ENCODE measurements at regions not wholly inside any gene's neighbourhood (a gene's known extent, or its start where the extent isn't known, plus 50 kb on each side); places are given as distances from the start of the nearest gene placed in this dataset.

DNA sequence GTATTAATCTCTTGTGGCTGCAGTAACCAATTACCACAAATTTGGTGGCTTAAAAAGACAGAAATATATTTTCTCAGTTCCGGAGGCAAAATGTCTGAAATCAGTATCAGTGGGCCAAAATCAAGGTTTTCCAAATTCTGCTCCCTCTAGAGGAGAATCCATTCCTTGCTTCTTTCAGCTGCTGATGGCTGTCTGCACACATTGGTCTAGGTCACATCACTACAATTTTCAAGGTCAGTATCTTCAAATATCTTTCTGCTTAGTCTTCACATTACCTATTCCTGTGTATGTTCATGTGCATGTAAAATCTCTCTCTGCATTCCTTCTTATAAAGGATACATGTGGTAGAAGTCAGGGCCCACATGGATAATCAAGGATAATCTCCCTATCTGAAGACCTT lies 999.4 kb downstream of the KCNT2 start:
- no peak overlapping the region for H3K9ac ChIP-seq (ENCODE audit: low read depth, low read length, poor library complexity, severe bottlenecking)
- no peaks in the 10 kb centered on the region for H3K79me2 ChIP-seq (ENCODE audit: insufficient read depth, low read length)
- H3F3A ChIP-seq (ENCODE audit: low read depth), result no peaks in the 10 kb centered on the region
- no peaks in the 10 kb centered on the region for H3K9me3 ChIP-seq (ENCODE audit: insufficient read depth, low read depth, low read length)
- H3K4me3 ChIP-seq (ENCODE audit: low read length, poor library complexity, severe bottlenecking), result no peak overlapping the region
- no peak overlapping the region for H2AFZ ChIP-seq (ENCODE audit: low read length)
- no peaks in the 10 kb centered on the region for H4K20me1 ChIP-seq (ENCODE audit: insufficient read depth, low read length, poor library complexity, severe bottlenecking)
- no peak overlapping the region for H3K4me2 ChIP-seq (ENCODE audit: low read depth, low read length, poor library complexity, severe bottlenecking)
- no peaks in the 10 kb centered on the region for H3K27me3 ChIP-seq (ENCODE audit: insufficient read depth, low read length, poor library complexity, severe bottlenecking)
- H3K36me3 ChIP-seq (ENCODE audit: insufficient read depth, low read length), result no peaks in the 10 kb centered on the region
- TF ChIP-seq EZH2phosphoT487 (IDR thresholded peaks at IDR 0.05; ENCODE audit: borderline replicate concordance), result no peak
- TF ChIP-seq, protein P1, sequence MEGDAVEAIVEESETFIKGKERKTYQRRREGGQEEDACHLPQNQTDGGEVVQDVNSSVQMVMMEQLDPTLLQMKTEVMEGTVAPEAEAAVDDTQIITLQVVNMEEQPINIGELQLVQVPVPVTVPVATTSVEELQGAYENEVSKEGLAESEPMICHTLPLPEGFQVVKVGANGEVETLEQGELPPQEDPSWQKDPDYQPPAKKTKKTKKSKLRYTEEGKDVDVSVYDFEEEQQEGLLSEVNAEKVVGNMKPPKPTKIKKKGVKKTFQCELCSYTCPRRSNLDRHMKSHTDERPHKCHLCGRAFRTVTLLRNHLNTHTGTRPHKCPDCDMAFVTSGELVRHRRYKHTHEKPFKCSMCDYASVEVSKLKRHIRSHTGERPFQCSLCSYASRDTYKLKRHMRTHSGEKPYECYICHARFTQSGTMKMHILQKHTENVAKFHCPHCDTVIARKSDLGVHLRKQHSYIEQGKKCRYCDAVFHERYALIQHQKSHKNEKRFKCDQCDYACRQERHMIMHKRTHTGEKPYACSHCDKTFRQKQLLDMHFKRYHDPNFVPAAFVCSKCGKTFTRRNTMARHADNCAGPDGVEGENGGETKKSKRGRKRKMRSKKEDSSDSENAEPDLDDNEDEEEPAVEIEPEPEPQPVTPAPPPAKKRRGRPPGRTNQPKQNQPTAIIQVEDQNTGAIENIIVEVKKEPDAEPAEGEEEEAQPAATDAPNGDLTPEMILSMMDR (conservative IDR thresholded peaks at IDR 0.05; ENCODE audit: low read length), result no peak
- H3K4me1 ChIP-seq (ENCODE audit: insufficient read depth, low read length, poor library complexity, severe bottlenecking), result no peaks in the 10 kb centered on the region
- H3K9me2 ChIP-seq (replicated peaks; ENCODE audit: low read depth, low read length), result no peaks in the 10 kb centered on the region

DNA sequence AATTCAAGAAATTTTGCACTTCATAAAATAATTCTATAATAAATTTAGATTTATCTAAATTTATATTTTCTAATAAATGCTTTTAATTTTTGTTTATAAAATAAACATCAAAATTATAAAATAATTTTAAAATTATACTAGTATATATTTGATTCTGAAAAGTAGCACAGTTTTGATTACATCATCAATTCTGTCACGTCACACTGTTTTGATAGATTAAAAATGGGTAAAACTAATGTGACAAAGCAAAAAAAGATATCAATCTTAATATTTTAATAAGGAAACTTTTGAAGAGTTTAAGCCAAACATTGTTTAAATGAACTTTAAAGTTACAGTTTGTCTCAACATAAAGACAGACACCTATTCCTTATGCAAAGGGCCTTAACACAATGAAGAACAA lies 1001.8 kb downstream of the KCNT2 start:
- H3K9me3 ChIP-seq (ENCODE audit: insufficient read depth, low read depth, low read length), result no peaks in the 10 kb centered on the region
- no peaks in the 10 kb centered on the region for H3K79me2 ChIP-seq (ENCODE audit: insufficient read depth, low read length)
- no peaks in the 10 kb centered on the region for H3K4me1 ChIP-seq (ENCODE audit: insufficient read depth, low read length, poor library complexity, severe bottlenecking)
- no peak overlapping the region for H3K9ac ChIP-seq (ENCODE audit: low read depth, low read length, poor library complexity, severe bottlenecking)
- TF ChIP-seq EZH2phosphoT487 (IDR thresholded peaks at IDR 0.05; ENCODE audit: borderline replicate concordance), result no peak
- TF ChIP-seq, protein P1 (conservative IDR thresholded peaks at IDR 0.05; ENCODE audit: low read length), result no peak
- no peaks in the 10 kb centered on the region for H3K27me3 ChIP-seq (ENCODE audit: insufficient read depth, low read length, poor library complexity, severe bottlenecking)
- H3K4me2 ChIP-seq (ENCODE audit: low read depth, low read length, poor library complexity, severe bottlenecking), result no peak overlapping the region
- H3K36me3 ChIP-seq (ENCODE audit: insufficient read depth, low read length), result no peaks in the 10 kb centered on the region
- H2AFZ ChIP-seq (ENCODE audit: low read length), result no peak overlapping the region
- H3F3A ChIP-seq (ENCODE audit: low read depth), result no peaks in the 10 kb centered on the region
- no peaks in the 10 kb centered on the region for H3K9me2 ChIP-seq (replicated peaks; ENCODE audit: low read depth, low read length)
- H4K20me1 ChIP-seq (ENCODE audit: insufficient read depth, low read length, poor library complexity, severe bottlenecking), result no peaks in the 10 kb centered on the region
- H3K4me3 ChIP-seq (ENCODE audit: low read length, poor library complexity, severe bottlenecking), result no peak overlapping the region

DNA sequence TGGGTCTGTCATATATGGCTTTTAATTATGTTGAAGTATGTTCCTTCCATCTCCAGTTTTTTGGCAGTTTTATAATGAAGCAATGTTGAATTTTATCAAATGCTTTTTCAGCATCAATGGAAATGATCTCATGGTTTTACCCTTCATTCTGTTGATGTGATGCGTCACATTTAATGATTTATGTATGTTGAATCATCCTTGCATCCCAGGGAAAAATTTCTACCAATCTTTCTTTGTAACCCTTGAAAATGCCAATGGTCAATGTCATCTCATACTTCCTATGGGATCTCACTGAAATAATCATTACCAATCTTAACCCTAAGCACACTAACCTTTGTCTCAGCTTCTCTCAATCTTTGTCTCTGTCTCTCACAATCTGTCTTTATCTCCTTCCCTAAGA lies 1004.0 kb downstream of the KCNT2 start:
- Histone ChIP-seq H3K9ac (ENCODE audit: low read depth, low read length, poor library complexity, severe bottlenecking) (no peak overlapping the region), H3K9me2 (replicated peaks; ENCODE audit: low read depth, low read length) (no peaks in the 10 kb centered on the region), H2AFZ (ENCODE audit: low read length) (no peak overlapping the region), H3F3A (ENCODE audit: low read depth) (no peaks in the 10 kb centered on the region), H3K4me3 (ENCODE audit: low read length, poor library complexity, severe bottlenecking) (no peak overlapping the region), H3K4me1 (ENCODE audit: insufficient read depth, low read length, poor library complexity, severe bottlenecking) (no peaks in the 10 kb centered on the region), H3K36me3 (ENCODE audit: insufficient read depth, low read length) (no peaks in the 10 kb centered on the region), H3K4me2 (ENCODE audit: low read depth, low read length, poor library complexity, severe bottlenecking) (no peak overlapping the region), H4K20me1 (ENCODE audit: insufficient read depth, low read length, poor library complexity, severe bottlenecking) (no peaks in the 10 kb centered on the region), H3K27me3 (ENCODE audit: insufficient read depth, low read length, poor library complexity, severe bottlenecking) (no peaks in the 10 kb centered on the region), H3K79me2 (ENCODE audit: insufficient read depth, low read length) (no peaks in the 10 kb centered on the region), H3K9me3 (ENCODE audit: insufficient read depth, low read depth, low read length) (no peaks in the 10 kb centered on the region)
- no peak for TF ChIP-seq EZH2phosphoT487 (IDR thresholded peaks at IDR 0.05; ENCODE audit: borderline replicate concordance)

DNA sequence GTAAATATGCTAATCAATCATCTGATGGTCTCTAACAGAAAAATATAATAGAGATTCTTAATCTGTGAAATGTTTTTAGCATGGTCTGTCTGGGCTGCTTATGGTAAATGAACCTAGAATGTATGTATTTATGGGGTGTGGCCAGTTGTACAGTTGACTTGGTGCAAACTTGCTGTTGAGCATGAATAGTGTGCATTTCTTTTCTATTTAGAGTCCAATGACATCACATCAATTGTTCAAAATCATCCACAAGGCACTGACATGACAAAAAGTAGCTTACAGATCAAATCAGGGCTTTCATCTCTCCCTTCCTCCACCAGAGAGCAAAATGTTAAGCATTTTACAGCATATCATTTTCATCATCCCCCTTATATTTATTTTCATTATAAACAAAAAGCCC lies 1010.3 kb downstream of the KCNT2 start:
- no peak for TF ChIP-seq EZH2phosphoT487 (IDR thresholded peaks at IDR 0.05; ENCODE audit: borderline replicate concordance)
- TF ChIP-seq, protein P1 (conservative IDR thresholded peaks at IDR 0.05; ENCODE audit: low read length), result no peak
- no peaks in the 10 kb centered on the region for H3K4me1 ChIP-seq (ENCODE audit: insufficient read depth, low read length, poor library complexity, severe bottlenecking)

More for the DNA sequence above, 1010.3 kb downstream of the KCNT2 start:
- H4K20me1 ChIP-seq (ENCODE audit: insufficient read depth, low read length, poor library complexity, severe bottlenecking), result no peaks in the 10 kb centered on the region
- H3K9me3 ChIP-seq (ENCODE audit: insufficient read depth, low read depth, low read length), result no peaks in the 10 kb centered on the region
- H3K79me2 ChIP-seq (ENCODE audit: insufficient read depth, low read length), result no peaks in the 10 kb centered on the region
- H3K9ac ChIP-seq (ENCODE audit: low read depth, low read length, poor library complexity, severe bottlenecking), result no peak overlapping the region
- H3K27me3 ChIP-seq (ENCODE audit: insufficient read depth, low read length, poor library complexity, severe bottlenecking), result no peaks in the 10 kb centered on the region
- H3K4me2 ChIP-seq (ENCODE audit: low read depth, low read length, poor library complexity, severe bottlenecking), result no peak overlapping the region
- H3K9me2 ChIP-seq (replicated peaks; ENCODE audit: low read depth, low read length), result no peaks in the 10 kb centered on the region
- no peak overlapping the region for H3K4me3 ChIP-seq (ENCODE audit: low read length, poor library complexity, severe bottlenecking)
- H3F3A ChIP-seq (ENCODE audit: low read depth), result no peaks in the 10 kb centered on the region
- H2AFZ ChIP-seq (ENCODE audit: low read length), result no peak overlapping the region
- no peaks in the 10 kb centered on the region for H3K36me3 ChIP-seq (ENCODE audit: insufficient read depth, low read length)

Data from Loucy (cell line).